ENCODE measurements at regions not wholly inside any gene's neighbourhood (a gene's known extent, or its start where the extent isn't known, plus 50 kb on each side); places are given as distances from the start of the nearest gene placed in this dataset.

DNA sequence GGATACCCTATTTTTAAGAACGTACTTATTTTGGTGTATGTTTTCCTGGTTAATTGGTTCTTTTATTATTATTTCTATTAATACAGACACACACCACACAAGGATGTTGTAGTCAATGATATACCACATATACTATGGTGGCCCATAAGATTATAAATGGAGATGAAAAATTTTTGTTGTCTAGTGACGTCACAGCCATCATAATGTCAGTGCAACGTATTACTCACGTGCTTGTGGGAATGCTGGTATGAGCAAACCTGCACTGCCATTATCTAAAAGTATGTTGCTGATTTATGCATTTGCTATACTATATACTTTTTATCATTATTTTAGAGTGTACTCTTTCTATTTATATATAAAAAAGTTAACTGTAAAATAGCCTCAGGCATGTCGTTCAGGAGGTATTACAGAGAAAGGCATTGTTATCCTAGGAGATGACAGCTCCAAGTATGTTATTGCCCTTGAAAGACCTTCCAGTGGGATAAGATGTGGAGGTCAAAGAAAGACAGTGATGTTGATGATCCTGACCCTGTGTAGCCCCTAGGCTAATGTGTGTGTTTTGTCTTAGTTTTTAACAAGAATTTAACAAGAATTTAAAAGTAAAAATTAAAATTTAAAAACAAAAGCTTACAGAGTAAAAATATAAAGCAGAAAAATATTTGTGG is 65.6 kb upstream of the SGCD start:
- DNase-seq (ENCODE audit: low read depth), result no peak

- no peak for DNase-seq (ENCODE audit: low read depth)
Observed at GRCh38 chr5:156271569-156271968, 55.4 kb upstream of the SGCD start.

GRCh38 chr5:156272139-156272538 is 54.8 kb upstream of the SGCD start:
- DNase-seq (ENCODE audit: low read depth), result no peak

DNA sequence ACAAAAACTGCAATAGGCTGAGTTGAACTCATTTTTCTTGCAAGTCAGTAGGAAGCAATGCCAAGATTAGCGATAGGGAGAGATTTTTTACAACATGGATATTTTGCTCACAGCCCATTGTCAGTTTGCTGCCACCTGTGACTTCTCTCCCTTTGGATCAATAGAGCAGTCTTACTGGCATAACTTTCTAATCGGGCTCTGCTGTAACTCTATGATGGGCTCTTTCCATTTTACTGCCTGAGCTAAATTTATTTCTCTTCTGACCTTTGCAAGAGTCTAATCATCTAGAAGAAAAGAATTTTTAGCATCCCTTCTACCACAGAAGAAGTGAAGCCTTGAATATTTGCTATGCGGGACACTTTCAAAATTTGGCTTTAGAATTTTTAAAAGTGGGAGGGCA is 53.6 kb upstream of the SGCD start:
- DNase-seq (ENCODE audit: low read depth), result no peak

DNA sequence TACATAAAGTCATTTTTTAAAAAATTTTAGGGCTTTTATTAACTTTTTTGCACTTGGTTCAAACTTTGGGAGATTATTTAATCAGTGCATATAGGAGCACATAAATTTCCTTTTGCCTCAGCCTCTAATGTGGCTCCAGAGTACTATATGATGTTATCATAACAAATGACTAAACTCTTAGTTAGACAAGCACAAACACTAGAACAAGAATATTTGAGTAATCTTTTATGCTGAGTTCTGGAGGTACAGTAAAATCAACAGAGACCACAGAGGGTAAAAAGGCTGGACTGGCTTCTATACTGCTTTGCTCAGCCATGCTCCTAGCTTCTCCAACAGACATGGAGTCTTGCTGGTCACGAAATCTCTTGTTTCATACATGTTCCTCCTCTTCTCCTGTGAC is 52.5 kb upstream of the SGCD start:
- no peak for DNase-seq (ENCODE audit: low read depth)
